ENCODE measurements at regions not wholly inside any gene's neighbourhood (a gene's known extent, or its start where the extent isn't known, plus 50 kb on each side); places are given as distances from the start of the nearest gene placed in this dataset.
"Not testable (repeated sequence)": the region's sequence is repeated elsewhere in the genome, so short reads cannot be mapped to it uniquely, and the experiment has no call there.

DNA sequence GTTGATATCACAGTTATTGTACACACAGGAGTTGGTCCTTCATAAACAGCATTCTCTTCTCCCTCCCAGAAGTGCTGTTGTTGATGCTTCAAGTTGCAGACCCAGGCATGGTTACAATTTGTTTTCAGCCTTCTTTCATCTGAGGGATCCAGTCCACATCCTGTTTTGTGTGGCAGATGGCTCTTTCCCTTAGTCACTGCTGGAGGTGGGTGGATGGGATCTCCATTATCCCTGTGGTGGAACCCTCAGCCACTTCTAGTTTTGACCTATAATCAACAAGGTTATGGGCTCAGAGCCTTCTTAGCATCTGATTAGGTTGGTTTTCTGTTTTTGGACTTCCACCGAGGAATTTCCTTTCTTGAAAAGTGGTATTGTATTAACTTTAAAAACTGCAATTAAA lies 214.2 kb downstream of the SH2D4B start:
- ATAC-seq (no peak), DNase-seq (no peak)

- ATAC-seq (no peak), DNase-seq (no peak)
Observed at GRCh38 chr10:80753612-80754011, 215.9 kb downstream of the SH2D4B start.

DNA sequence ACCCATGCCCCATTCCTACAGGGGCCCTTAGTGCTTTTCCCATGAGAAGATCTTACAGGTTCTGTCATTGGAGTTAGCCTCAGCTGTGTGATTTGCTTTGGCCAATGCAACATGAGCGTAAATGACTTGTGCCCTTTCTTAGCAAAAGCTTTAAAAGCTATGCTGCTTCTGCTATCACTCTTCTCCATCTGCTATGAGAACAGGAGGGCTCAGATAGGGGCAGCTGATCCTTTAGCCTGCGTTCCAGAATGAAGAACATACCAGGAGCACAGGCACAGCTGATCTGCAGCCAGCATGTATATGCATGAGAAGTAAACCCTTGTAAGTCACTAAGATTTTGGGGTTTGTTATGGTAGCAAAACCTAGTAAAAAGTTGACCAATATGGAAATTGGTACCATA lies 218.2 kb downstream of the SH2D4B start:
- DNase-seq (no peak), ATAC-seq (no peak)

DNA sequence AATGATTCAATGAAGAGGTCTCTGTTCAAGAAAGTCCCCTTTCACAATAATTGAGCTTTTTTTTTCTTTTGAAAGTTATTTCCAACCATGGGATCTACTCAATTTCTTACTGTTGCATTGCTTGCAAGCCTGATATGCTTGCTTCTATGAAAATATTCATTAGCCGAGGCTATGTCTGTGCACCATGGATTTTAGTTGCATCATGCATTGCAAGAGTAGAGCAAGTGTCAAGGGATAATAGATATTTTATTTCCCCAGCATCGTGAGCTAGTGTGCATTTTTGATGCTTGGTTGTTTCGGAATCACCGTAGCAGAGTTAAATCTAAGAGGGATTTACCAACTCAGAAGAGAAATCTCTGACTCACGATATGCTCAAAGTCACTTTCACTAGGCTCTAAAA lies 222.0 kb downstream of the SH2D4B start:
- DNase-seq, result no peak
- no peak for ATAC-seq

DNA sequence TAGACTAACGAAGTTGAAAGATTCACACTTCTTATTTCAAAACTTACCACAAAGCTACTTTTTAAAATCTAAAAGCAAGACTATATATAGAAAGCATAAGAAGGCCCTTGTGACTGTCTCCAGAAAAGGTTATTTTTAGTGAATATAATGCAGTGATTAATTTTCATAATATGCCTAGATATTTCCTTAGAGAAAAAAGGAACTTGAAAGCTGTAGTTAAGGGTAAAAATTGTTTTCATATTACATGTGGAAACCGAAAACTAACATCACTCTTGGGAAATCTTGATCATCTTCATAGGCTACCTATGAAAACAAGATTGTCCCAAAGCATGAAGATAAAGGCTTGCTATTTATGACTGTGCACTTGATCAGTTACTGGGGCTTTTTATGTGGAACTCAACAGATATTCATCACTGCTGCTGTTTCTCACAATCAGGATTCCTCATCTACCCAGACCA lies 223.2 kb downstream of the SH2D4B start:
- DNase-seq (no peak), ATAC-seq (no peak)

- ATAC-seq, result no peak
- no peak for DNase-seq
Observed at GRCh38 chr10:80767963-80768362, 230.3 kb downstream of the SH2D4B start.

DNA sequence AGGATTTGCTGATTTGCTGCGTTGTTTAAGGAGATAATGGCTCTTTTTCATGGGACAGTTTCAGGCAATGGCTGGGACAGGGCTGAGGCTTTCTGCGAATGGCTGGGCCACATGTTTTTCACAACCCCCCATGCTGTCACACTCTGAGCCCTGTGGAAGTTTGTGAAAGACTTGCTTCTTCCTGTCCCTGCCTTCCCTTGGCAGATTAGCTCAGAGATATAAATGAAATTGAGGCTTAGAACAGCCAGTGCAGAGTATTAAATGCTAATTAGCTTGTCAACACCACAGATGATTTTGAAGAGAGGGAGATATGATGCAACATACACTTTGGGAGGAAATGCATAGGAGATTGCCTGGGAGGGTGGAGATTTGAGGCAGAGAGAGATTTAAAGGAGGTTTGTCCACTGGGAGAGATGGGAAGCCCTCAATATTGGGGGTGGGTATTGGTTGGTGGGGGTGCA lies 232.0 kb downstream of the SH2D4B start:
- ATAC-seq (no peak), DNase-seq (no peak)

DNA sequence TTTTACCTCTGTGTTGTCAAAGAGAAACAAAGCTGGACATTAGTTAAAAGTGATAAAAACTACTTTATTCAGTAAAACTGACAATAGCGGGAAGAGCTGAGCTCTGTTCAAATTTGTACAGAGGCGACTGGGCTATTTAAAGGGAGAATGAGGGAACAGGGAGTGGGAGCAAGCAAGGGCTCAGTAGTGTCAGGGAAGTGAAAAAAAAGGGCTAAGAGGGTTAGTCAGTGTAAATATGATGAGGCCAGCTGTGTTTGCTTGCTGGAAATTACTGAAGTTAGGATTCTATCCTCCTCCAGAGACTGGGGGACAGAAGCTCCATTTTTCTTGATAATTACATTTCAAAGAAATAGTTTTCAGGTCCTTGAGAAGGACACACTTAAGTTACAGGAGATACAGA lies 232.5 kb downstream of the SH2D4B start:
- DNase-seq (no peak), ATAC-seq (no peak)

DNA sequence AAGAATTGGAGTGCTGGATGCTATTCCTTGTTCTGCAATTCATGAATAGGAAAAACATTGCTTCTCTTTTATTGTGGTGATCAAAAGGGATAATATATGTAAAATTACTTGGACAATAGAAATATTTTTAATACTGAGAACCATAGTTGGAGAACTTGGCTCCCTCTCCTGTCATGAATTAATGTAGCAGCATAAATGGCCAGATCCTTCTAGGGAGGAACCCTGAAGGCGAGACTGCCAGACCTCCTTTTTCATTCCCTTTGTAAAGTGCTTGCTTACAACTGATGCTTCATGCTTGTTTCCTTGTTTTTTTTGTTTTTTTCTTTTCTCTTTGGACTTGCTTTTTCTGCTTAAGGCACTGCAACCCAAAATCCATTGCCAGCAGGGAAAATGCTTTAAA lies 233.6 kb downstream of the SH2D4B start:
- no peak for DNase-seq
- ATAC-seq, result no peak

DNA sequence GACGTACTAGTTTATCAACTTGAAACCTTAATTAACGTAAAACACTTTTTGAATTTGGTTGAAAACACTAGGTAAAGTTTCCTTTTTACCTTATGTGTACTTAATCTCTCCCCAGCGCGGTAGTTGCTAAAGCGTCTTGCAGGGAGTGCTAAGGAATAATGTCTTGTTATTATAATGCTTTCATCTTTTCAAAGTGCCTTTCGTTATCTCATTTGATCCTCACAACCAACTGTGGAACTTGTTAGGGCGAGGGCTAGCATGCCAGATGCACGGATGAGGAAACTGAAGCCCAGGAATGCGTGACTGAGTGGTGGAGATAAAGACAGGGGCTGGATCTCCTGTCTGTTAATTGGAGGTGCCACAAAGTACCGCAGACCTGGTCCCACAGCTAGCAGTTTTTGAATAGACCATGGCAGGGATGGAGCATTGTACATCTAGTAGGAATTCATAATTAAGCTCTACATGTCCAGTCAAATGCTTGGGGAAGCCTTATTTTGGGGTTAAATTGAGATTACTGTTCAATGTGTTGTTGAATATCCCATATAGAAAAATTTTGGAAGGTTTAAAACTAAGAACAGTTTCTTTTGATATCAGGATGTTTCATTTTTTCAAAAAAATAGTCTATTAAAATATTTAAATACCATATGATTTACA lies 234.3 kb downstream of the SH2D4B start:
- ATAC-seq (no peak), DNase-seq (no peak)

GRCh38 chr10:80772596-80772995 lies 234.9 kb downstream of the SH2D4B start:
- no peak for DNase-seq
- ATAC-seq, result no peak

- DNase-seq (no peak), ATAC-seq (no peak)
Observed at GRCh38 chr10:80784695-80785094, 247.0 kb downstream of the SH2D4B start.

DNA sequence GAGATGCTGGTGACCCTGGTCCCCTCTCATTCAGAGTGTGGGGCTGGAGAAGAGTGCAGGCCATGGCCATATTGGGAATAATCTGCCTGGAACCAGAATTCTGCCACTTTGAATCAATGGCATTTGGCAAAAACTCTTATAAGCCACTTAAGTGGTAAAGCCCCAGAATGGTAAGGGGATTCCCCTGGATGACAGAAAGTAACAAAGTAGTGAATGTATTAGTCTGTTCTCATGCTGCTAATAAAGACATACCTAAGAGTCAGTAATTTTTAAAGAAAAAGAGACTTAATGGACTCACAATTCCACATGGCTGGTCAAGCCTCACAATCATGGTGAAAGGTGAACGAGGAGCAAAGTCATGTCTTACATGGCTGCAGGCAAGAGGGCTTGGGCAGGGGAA lies 248.6 kb downstream of the SH2D4B start:
- no peak for ATAC-seq

DNA sequence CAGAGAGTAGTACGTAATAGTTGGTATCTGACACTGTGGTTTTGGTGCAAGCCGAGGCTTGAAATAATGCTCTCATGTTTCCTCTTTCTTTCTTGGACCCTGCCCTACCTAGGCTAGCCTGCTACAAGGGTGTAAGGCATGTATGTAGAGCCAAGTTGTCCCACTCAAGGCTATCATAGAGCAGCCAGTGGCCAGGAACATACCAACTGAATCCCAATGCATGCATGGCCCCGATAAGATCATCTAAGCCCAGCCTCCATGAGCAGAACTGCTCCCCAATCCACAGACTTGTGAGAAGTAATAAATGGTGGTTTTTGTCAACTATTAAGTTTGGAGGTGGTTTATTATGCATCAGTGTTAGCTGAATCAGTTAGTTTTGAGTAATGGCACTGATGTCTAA lies 250.2 kb downstream of the SH2D4B start:
- ATAC-seq, result no peak
- DNase-seq, result no peak

More for the DNA sequence above, 248.6 kb downstream of the SH2D4B start:
- no peak for DNase-seq

DNA sequence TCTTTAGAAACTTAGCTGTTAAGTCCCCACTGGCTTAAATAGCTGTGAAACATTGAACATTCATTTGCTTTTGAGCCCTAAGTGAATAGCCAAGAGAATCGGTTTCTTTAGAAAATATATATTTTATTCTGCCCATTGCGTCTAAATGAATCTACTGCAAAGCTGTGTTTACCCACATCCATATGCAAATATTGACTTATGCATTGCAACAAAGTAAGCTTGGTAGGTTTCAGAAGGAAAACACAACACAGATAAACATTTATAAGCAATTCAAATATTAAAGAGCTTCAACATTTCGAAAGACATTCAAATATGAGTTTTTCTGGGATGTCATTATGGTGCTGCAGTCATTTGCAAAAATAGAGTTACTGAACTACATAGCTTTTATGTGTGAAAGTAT lies 257.3 kb downstream of the SH2D4B start:
- DNase-seq (no peak), ATAC-seq (no peak)

- DNase-seq (no peak), ATAC-seq (no peak)
Observed at GRCh38 chr10:80805343-80806020, 267.8 kb downstream of the SH2D4B start.

GRCh38 chr10:80814147-80814652 lies 276.5 kb downstream of the SH2D4B start:
- DNase-seq (no peak), ATAC-seq (no peak)

DNA sequence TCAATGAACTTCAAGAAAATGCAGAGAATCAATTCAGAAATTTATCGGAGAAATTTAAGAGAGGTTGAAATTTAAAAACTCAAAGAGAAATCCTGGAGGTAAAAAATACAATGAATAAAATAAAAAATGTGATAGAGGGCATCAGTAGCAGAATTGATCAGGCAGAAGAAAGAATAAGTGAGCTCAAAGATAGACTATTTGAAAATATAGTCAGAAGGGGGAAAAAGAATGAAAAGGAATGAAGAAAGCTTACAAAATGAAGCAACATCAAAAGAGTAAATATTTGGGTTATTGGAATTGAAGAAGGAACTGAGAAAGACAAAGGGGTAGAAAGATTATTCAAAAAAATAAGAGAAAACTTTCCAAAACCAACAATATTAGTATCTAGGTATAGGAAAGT lies 291.4 kb downstream of the SH2D4B start:
- DNase-seq, result no peak
- ATAC-seq, result no peak

DNA sequence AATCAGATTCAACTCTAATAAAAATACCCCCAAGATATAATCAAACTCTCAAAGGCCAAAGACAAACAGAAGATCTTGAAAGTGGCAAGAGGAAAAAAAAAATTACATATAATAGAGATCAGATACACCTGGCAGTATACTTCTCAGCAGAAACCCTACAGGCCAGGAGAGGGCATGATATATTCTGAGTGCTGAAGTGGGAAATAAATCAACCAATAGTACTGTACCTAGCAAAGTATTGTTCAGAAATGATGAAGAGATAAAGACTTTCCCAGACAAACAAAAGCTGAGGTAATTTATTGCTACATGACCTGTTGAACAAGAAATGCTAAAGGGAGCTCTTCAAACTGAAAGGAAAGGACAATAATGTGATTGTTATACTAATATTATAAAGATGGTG lies 291.9 kb downstream of the SH2D4B start:
- no peak for ATAC-seq

GRCh38 chr10:80832693-80833092 lies 295.0 kb downstream of the SH2D4B start:
- not testable (repeated sequence) for ATAC-seq, DNase-seq

More for the DNA sequence above, 291.9 kb downstream of the SH2D4B start:
- DNase-seq, result no peak

DNA sequence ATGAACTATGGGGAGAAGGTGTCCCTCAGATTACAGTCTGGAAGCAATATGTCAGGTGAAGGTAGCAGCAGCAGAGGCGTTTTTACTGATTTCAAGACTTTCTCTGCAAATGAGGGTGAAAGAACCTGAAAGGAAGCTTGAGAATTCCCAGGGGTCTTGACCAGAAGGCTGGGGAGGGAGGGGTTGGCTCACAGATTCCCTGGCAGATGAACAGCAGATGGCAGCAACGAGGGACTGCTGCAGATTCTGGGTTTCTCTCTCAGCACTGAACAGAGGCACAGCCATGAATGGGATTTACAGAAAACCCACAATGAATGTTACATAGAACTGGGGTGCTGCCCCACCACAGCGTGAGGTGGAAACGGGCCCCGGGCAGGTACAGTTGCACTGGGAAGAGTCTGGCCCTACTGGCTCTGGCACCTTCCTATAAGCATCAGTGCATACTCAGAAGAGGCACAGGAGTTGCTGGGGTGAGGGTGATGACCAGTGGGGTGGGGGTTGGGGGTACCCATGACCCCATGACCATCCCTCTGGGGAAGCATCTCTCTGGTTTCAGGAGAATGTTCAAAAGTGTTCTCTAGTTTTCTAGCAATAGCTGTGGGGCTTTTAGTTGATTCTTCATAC lies 317.8 kb downstream of the SH2D4B start:
- DNase-seq, result no peak
- ATAC-seq, result no peak

GRCh38 chr10:80856186-80856585 lies 318.5 kb downstream of the SH2D4B start:
- DNase-seq (no peak), ATAC-seq (no peak)

DNA sequence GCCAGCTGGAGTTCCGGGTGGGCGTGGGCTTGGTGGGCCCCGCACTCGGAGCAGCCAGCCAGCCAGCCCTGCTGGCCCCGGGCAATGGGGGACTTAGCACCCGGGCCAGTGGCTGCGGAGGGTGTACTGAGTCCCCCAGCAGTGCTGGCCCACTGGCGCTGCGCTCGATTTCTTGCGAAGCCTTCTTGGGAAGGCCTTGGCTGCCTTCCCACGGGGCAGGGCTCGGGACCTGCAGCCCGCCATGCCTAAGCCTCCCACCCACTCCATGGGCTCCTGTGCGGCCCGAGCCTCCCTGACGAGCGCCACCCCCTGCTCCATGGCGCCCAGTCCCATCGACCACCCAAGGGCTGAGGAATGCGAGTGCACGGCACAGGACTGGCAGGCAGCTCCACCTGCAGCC lies 321.6 kb downstream of the SH2D4B start:
- DNase-seq, ATAC-seq: not testable (repeated sequence)
